Activated CD4-positive, alpha-beta T cell treated with anti-CD3 and anti-CD28 coated beads for 48 hours (primary cell): ENCODE measurements at regions not wholly inside any gene's neighbourhood (a gene's known extent, or its start where the extent isn't known, plus 50 kb on each side); places are given as distances from the start of the nearest gene placed in this dataset.
"Not testable (repeated sequence)": the region's sequence is repeated elsewhere in the genome, so short reads cannot be mapped to it uniquely, and the experiment has no call there.

ENCODE experiments used
- DNase-seq: peaks from one replicate; pipeline ENCODE4 v3.0.0-alpha.2; 2020

DNA sequence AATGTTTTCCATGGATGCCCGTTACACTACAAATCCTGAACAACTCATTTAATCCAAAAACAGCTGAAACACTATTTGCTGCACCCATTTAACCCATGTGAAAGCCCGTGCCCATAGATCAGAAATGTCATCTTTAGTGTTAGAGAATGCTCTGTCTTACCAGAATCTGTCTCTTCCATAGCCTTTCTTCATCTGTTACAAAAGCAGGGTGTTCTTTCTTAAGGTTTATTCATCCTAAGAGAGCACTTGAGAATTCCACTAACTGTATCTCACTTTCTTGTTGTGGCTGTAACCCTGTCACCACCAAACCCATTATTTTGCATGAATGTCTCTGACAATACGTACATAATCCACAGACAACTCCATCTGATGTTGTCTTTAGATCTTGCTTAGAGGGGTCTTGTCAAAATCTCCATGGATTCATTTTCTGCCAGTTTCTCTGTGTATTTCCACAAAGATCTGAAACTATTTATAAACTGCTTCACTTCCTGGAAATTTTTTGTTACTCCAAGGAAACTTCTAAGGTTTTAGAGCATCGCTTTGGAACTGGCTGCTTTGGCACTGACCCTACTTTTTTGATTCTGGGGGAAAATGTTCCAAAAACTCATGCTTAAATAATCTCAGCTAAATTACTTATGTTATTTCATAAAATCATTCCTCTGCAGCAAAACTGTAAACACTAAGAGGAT is 167.8 kb upstream of the CCDC54 start:
- DNase-seq: no peak

DNA sequence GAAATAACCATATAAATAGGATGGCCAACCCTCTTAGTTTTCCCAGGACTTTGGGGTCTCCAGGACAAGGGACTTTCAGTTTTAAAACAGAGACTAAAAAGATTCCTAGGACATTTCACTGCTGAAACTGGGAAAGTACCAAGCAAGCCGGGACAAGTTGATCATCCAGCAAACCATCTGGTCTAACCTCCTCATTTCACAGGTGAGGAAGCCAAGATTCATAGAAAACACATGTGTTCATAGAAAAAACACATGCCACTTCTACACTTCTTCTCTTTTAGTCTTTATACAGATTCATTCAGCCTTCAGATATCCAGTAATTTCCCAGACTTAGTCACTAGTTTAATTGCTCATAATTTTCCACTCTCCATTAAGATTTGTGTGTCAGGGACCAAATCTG is 165.6 kb upstream of the CCDC54 start:
- DNase-seq: no peak

DNA sequence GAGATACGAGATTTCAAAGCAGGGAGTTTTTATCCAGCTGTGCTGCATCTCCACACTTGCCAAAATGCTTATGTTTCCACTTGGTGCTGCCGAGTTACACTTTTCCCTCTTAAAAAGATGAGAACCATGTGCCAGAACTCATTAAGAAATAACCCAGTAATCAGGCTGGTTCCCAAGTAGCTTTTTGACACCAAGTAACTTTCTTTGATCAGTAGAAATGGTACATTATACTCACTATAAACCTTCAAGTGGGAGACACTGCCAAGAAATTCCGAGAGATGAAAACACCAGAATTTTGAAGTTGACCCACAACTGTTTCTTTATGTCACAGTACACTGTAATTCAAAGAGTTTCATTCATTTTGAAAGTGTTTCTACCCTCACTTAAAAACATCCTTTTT is 164.6 kb upstream of the CCDC54 start:
- DNase-seq: no peak

DNA sequence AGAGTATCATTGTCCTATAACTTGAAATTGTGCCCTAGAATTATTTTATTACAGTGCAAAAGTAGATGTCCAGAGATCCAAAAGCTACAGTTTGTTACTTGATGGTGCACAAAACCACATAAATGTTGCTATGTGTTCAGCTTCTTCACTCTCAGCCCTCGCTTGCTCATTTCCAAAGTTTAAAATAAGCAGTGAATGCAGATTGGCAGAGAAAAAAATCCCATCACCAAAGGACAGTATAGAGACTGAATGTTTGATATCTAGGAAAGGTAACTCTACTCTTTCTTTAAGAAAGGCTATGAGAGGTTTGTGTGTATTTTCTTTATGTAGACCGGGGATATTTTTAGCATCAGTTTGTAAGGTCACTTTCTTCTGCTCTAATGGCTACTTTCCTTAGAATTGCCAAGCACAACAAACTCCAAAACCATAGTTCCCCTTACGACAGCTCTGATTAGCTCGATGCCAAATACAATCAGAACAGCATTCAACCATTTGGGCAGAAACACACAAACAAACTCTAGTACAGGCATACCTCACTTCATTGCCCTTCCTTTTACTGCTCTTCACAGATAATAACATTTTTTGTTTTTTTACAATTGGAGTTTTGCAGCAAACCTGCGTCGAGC is 164.1 kb upstream of the CCDC54 start:
- DNase-seq: no peak

DNA sequence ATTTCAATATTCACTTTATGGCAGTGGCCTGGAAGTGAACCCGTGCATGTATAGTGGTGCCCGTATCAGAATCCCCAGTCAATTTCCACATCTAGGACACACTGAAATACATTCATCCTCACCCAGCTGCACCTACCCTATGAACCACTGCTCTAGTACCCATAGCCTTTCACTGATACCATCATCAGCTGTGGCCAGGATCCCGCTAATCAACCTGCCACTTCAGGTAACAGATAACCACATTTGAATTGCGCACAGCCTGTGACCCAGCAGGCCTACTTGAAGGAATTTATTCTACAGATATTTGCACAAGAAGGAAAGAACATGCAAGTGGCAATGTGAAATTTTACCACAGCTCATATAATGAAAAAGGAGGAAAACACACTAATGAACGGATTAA is 161.0 kb upstream of the CCDC54 start:
- no peak for DNase-seq

DNA sequence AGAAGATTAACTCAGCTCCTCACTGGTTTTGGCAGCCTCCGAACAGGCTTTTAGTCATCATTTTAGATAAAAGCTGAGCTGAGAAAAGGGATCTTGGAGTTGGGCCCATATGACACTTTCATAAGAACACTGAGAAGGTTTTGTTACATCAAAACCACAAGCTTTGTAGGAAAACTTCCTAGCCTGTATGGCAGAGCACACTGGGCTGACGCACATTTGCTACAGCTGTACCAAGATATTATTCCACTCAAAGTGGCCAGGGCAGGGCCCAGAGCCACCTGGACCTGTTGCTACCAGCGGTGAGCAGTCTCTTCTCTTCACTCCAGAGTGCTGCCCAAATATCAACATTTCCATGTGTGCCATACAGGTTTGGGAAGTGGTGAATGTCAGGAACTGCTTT is 160.5 kb upstream of the CCDC54 start:
- DNase-seq: no peak

DNA sequence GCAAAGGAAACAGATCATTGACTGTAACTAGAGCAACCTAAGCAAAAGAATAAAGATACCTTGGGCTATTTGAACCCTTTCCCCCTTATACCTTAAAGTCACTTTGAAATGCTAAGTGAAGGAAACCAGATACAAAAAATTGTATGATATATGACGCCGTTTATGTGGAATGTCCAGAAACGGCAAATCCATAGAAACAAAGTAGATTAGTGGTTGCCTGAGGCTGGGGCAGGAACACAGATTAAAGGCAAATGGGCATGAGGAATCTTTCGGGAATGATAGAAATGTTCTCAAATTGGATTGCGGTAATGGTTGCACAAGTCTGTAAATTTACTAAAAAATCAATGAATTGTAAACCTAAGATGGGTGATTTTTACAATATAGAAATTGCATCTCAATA is 160.1 kb upstream of the CCDC54 start:
- no peak for DNase-seq

DNA sequence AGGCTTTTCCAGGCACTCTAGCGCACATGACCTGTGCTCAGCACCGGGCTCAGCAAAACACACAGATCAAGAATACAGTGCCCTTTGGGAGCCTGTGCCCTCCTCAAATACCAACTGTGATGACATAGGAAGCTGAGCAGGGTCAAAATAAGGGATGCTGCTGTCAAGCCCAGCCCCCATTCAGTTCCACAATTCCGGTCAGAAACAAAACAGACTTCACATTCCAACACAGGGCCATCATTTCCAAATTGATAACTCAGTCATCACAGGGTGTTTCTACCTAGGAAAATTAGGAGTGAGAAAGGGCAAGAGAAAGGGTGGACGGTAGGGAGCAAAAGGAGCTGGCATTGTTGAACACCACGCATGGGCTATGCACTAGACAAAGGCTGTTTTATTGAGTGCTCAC is 158.4 kb upstream of the CCDC54 start:
- no peak for DNase-seq

DNA sequence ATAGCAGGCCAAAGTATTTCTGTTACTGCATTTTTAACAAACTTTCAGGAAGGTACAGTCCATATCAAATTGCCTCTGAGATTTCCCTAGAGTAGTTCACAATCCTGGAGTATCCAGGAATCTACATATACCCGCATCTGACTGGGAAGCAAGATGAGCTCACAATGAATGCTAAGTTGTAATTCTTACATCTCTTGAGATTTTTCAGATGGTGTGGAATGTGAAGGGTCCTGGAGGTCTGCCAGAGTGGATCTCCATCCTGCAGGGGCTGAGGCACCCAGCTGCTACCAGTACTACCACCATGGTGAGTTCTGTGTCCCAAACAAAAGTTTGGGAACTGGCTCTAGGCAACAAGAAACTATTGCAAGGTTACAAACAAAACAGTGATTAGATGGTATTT is 156.7 kb upstream of the CCDC54 start:
- no peak for DNase-seq

DNA sequence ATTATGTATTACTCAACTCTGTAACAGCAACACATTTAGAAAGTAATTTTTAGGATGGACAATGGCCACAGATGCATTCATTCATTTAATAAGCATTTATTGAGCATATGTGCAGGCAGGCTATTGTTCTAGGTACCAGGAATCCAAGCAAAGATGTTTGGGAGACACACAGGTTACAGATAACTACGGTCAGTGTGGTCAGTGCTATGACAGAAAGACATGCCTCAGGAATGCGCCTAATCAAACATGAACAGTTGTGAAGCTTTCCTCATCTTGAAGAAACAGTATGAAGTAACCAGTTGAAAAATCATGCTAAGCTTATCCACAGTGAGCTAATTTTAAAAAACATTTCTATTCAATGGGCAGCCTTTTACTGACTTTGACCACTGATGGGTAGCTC is 155.4 kb upstream of the CCDC54 start:
- no peak for DNase-seq

DNA sequence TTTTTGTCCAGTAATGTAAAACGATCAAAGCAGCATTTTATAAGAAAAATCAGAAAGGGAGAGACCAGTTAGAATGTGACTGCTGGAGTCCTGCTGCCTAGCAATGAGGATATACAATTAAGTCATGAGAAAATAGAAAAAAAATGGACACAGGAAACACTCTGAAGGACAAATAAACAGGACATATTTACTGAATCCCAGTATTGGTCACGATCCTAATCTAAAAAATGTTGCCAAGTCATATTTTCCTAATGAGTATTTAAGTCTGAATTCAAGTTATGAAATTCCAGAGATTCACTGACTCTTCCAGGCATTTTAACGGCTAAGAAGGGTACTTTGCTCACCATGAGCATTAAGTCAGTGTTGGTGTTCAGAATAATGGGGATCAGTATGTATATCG is 154.3 kb upstream of the CCDC54 start:
- DNase-seq: no peak

DNA sequence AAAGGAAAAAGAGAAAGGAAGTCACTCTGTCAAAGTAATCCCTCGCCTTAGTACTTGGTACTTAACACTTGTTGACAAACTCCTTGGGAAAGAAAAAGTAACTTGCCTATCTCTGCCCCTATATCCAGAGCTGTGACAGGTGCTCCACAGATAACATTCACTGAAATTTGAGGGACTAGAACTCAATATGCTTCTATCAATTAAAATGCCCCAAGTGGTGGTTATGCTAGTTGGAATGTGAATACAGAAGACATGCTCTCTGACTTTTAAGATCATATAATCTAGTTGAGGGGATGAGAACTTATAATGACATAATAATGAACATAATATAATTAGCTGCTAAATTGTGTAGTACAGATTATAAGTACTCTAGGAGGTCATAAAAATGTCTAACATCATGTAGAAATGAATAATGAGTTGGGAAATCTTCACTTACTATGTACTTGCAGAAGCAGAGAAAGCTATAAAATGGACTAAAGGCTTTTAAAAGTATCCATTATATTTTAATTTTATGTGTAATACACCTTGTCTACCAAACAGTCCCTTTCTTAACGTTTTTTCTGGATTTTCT is 153.1 kb upstream of the CCDC54 start:
- DNase-seq: no peak

DNA sequence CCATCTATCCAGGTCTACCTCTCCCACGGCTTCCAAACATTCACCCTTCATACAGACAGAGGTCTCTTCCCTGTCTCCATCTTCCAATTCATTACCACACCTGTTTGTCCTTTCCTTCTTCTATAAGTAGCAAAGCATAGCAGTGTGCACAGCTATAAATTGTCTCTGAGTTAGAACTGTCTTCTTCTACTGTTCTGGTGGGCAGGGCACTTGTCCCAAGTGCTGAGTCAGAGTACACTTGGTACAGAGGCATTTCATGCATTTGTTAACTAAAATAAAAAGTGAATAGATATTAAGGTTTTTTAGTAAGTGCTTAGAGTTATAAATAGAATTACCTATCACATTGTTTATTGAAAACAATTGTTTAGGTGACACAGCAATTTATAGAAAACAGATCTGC is 150.1 kb upstream of the CCDC54 start:
- DNase-seq: no peak

DNA sequence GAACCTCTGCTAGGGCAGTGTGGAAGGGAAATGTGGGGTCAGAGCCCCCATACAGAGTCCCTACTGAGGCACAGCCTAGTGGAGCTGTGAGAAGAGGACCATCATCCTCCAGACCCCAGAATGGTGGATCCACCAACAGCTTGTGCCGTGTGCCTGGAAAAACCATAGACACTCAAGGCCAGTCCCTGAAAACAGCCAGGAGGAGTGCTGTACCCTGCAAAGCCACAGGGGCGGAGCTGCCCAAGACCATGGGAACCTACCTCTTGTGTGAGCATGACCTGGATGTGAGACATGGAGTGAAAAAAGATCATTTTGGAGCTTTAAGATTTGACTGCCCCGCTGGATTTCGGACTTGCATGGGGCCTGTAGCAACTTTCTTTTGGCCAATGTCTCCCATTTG is 143.4 kb upstream of the CCDC54 start:
- not testable (repeated sequence) for DNase-seq

DNA sequence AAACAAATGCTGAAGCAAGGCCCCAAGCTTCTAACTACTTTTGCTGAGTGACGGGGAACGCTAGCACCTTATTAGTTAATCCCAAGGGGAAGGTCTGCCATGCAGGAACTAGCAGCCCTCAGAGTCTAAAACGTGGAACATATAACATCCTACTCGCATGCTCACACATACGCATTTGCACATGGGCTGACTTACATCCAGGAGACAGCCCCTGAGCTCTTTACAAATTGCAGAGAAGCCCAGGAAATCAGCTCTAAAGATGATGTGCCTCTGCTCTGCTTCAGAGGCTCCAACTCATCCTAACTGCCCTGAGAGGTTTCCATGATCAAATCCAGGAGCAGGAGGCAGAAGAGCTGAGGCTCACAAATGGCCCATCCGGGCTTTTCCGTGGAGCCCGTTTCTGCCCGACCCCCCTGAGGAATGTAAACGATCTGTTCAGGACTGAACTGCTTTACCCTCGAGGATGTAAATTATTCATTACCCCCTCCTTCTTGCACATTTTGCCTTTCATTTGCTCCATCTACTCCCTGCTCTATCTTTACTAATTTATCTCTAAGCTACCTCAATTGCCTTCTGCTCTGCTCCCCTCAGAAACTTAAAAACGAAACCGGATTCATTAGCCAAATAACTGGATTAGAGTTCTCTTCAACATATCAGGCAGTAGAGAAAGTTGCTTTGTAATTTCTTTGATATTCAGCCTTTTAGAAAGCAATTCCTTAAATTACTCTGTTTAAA is 141.9 kb upstream of the CCDC54 start:
- DNase-seq: no peak

DNA sequence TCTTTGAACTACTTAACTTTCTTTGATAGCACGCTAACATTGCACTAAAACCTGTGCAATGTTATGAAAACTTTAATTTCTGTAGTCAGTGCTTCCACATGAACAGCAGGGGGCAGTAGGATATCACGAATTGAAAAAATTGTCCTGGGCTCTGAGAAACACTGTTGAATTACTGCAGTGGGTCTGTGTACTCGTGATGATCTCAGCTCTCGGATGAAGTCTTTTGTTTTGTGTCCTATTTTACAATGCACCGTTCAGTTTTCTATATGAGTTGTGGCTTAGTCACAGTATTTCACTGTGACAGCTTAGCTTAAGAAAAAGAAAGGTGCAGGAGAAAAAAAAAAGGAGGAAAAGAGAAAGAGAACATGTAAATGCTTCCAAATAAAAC is 141.3 kb upstream of the CCDC54 start:
- peak; percentile 43 for DNase-seq

DNA sequence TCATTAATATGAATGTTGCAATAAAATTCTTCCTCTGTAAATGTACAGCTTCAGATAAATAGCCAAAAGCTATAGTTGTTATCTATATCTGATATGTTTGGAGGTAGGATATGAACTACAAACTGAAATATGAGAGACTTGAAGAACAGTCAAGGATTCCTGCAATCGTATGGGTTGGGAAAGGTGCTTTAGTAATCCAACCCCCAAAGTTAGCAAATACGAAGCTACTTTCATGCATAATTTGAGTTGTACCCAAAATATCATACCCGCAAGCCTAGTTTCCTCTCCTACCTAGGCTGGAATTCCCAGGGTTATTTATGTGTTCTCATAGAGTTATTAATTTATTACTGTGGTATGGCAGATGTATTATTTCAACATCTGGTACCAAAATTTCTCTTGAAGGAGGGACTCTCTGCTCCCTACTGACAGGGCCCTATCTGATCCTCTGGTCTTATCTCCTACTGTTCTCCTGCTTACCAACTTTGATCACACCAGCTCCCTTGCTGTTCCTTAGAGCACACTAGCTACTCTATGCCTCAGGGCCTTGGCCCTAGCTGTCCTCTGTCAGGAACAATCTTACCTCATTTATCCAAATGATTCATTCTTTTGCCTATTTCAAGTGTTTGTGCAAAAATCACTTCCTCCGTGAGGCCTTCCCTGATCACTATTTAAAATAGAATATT is 140.4 kb upstream of the CCDC54 start:
- DNase-seq: no peak

DNA sequence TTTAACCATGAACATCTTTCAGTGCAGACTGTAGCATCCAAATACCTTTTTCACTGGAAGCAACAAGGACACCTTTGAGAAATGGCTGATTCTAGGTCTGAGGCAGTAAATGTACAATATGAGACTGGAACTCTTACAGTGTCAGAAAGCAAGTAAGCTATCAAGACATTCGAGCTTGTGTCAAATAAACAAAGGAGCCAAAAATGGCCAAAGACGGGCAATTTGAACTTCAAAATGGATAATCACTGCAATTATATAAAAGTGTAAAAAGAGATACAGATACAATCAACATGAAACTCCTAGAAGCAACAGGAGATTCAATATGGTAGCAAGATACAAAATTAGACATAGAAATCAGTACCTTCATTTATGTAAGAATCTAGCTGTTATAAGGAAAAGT is 138.5 kb upstream of the CCDC54 start:
- no peak for DNase-seq

DNA sequence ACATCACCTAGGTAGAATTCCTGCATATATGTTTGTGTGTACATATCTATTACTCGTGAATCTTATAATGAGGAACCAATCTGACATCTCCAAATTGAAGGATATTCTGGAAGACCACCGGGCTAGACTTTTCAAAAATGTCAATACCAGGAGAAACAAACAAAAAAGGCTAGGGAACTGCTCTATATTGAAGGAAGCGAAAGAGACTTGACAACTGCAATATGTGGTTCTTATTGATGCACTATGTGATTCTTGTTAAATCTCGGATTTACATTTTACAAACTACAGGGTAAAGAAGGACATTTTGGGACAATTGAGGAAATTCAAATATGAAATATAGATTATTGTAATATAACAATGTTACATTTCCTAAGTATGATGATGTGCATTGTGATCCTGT is 137.5 kb upstream of the CCDC54 start:
- DNase-seq: no peak

DNA sequence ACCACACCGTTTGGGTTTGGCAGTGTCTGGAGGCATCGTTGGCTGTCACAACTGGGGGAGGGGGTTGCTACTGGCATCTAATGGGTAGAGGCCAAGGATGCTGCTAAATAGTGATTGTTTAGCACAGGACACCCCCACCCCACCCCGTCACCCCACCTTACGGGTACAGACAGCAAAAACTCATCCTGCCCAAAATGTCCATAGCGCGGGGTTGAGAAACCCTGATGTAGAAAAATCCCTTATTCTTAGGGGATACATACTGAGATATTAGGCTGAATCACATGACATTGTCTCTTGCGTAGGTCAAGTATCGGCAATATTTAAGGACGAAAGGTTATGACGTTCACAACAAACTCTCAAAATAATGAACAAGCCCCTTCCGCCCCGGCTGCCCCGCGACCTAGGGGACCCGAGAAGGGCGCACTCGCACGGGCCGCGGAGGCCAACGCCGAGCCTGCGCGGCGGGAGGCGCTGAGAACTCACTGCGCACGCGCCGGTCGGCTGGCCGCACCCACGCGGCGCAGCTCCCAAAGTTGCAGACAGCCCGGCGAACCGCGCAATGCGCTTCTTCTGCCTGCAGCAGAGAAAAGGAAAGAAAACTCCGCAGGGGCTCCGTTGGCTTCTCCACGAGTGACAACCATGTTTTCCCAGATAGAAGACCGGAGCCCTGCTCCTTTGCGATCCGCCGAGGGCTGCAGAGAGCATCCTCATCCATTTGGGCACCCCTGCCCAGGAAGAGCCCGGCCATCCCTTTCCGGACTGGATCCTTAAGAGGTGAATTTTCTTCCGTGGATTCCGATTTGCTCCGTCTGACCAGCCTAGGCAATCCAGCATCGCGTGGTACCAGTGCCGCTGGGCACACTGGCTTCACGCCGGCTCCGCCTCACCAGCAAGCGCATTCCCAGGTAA is 136.8 kb upstream of the CCDC54 start:
- DNase-seq: peak; percentile 80

DNA sequence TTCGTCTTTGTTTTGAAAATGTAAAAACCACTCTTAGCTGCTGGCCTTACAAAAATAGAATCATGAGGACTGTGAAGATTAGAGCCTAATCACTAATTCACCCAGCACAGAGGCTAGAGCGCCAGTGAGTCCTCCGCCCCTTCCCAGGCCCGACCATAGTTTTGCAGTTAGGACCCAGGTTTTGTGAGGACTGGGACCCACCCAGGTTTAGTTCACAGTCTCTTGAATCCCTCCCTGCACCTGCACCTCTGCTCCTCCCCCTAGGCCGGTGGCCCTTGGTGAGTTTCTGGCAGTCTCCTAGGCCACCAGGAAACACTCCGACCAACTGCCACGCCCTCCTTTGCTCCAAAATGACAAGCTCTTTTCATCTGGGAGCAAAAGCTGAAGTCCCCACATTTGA is 136.0 kb upstream of the CCDC54 start:
- peak; percentile 17 for DNase-seq

DNA sequence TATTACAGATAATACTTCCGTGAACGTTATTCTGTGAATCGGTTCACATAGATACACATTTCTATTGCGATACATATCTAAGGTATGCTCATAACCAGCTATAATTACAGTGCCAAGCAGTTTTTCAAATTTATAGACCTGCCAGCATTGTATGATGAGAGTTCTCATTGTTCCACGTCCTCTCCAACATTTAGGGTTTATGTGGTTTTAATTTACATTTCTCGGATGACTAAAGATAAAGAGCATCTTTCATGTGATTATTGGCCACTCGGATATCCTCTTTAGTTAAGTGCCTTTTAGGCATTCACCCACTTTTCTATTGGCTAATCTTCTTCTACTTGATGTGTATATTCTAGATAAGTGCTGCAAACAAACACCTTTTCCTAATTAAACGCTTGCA is 134.7 kb upstream of the CCDC54 start:
- DNase-seq: no peak
